ENCODE measurements at regions not wholly inside any gene's neighbourhood (a gene's known extent, or its start where the extent isn't known, plus 50 kb on each side); places are given as distances from the start of the nearest gene placed in this dataset.

DNA sequence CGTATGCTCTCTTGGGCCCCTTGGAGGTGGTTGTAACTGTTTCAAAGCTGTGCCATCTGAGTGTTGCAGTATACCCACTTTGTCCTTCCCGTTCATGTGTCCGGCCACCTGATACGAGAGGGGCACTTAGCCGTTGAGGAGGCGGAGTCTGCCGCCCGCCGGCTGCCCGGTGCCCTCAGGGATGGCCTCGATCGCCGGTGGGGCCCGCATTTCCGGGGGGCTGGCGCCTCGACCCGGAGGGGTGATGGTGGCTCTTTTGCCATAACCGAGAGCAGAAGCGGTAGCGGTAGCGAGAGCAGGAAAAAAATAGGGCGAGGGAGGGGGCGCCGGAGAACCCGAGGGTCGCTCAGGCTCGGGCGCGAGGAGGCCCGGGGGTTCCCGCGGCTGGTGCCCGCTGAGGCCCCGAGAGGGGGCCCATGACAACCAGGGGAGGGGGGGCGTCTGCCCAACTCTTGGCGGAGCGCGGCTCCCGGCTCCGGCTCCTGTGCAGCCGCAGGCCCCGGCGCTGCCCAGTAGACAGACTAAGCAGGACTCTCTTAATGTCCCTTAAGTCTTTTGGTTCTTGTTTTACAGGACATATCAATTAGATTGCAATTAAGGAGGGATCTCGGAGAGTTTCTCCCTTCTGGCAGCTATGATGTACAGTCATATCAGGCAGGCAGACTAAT, 342.7 kb upstream of the SGCG start:
- TF ChIP-seq CTCF (conservative IDR thresholded peaks at IDR 0.05) = no peak
- Histone ChIP-seq H3K9me2 (ENCODE audit: insufficient read depth) (no peaks in the 10 kb centered on the region; the same call in 1 of the 2 replicates), H3F3A (ENCODE audit: insufficient read depth, low read depth) (no peaks in the 10 kb centered on the region), H3K9me3 (ENCODE audit: insufficient read depth, low read depth) (no peaks in the 10 kb centered on the region), H2AFZ (no peak overlapping the region), H3K4me1 (replicated peaks; ENCODE audit: insufficient read depth) (no peaks in the 10 kb centered on the region), H4K20me1 (ENCODE audit: insufficient read depth) (no peaks in the 10 kb centered on the region), H3K27ac (no peak overlapping the region), H3K4me2 (no peak overlapping the region), H3K79me2 (ENCODE audit: low read depth) (no peaks in the 10 kb centered on the region), H3K4me3 (no peak overlapping the region), H3K36me3 (ENCODE audit: low read depth) (no peaks in the 10 kb centered on the region), H3K27me3 (ENCODE audit: insufficient read depth, low read depth) (peaks cover 11% of the 10 kb centered on the region)
- intact Hi-C loops (cut with micrococcal nuclease; ENCODE audit: unreplicated experiment) = no loop called here
- BruUV-seq (replicated peaks) = no TSS peak
- POLR2A ChIA-PET (ENCODE audit: unreplicated experiment) = no interaction called here
- DNase-seq = no peak
- CTCF ChIA-PET = no interaction called here

GRCh38 chr13:22839603-22840530, 340.9 kb upstream of the SGCG start:
- Histone ChIP-seq H3K36me3 (ENCODE audit: low read depth) (no peaks in the 10 kb centered on the region), H3K79me2 (ENCODE audit: low read depth) (no peaks in the 10 kb centered on the region), H3K27ac (no peak overlapping the region), H3K9me3 (ENCODE audit: insufficient read depth, low read depth) (no peaks in the 10 kb centered on the region), H2AFZ (no peak overlapping the region), H3K4me2 (no peak overlapping the region), H3F3A (ENCODE audit: insufficient read depth, low read depth) (no peaks in the 10 kb centered on the region), H3K27me3 (ENCODE audit: insufficient read depth, low read depth) (peaks cover 12% of the 10 kb centered on the region), H3K4me1 (replicated peaks; ENCODE audit: insufficient read depth) (no peaks in the 10 kb centered on the region), H3K4me3 (no peak overlapping the region), H3K9me2 (ENCODE audit: insufficient read depth) (no peaks in the 10 kb centered on the region; the same call in 1 of the 2 replicates), H4K20me1 (ENCODE audit: insufficient read depth) (no peaks in the 10 kb centered on the region)
- TF ChIP-seq CTCF (conservative IDR thresholded peaks at IDR 0.05) (no peak), EZH2 (IDR thresholded peaks at IDR 0.05; ENCODE audit: low read depth) (no peak)
- no peak for DNase-seq
- intact Hi-C loops (cut with micrococcal nuclease; ENCODE audit: unreplicated experiment) = no loop called here
- no TSS peak for BruUV-seq (replicated peaks)
- ChIA-PET POLR2A (ENCODE audit: unreplicated experiment) (no interaction called here), CTCF (no interaction called here)

GRCh38 chr13:22846551-22846950, 334.2 kb upstream of the SGCG start:
- Histone ChIP-seq H3K27ac (no peak overlapping the region), H3K36me3 (ENCODE audit: low read depth) (no peaks in the 10 kb centered on the region), H3K4me3 (no peak overlapping the region), H4K20me1 (ENCODE audit: insufficient read depth) (no peaks in the 10 kb centered on the region), H3K27me3 (ENCODE audit: insufficient read depth, low read depth) (peaks cover 24% of the 10 kb centered on the region), H3K4me2 (no peak overlapping the region), H3F3A (ENCODE audit: insufficient read depth, low read depth) (no peaks in the 10 kb centered on the region), H3K79me2 (ENCODE audit: low read depth) (no peaks in the 10 kb centered on the region), H2AFZ (no peak overlapping the region), H3K9me3 (ENCODE audit: insufficient read depth, low read depth) (no peaks in the 10 kb centered on the region), H3K9me2 (ENCODE audit: insufficient read depth) (no peaks in the 10 kb centered on the region; the same call in 1 of the 2 replicates), H3K4me1 (replicated peaks; ENCODE audit: insufficient read depth) (no peaks in the 10 kb centered on the region)
- DNase-seq = no peak
- intact Hi-C loops (cut with micrococcal nuclease; ENCODE audit: unreplicated experiment) = no loop called here
- BruUV-seq (replicated peaks) = no TSS peak
- no peak for TF ChIP-seq CTCF (conservative IDR thresholded peaks at IDR 0.05)
- TF ChIP-seq EZH2 (IDR thresholded peaks at IDR 0.05; ENCODE audit: low read depth) = no peak
- CTCF ChIA-PET = no interaction called here
- POLR2A ChIA-PET (ENCODE audit: unreplicated experiment) = no interaction called here
